GM18517 (cell line): ENCODE measurements at regions not wholly inside any gene's neighbourhood (a gene's known extent, or its start where the extent isn't known, plus 50 kb on each side); places are given as distances from the start of the nearest gene placed in this dataset.
"Not testable (repeated sequence)": the region's sequence is repeated elsewhere in the genome, so short reads cannot be mapped to it uniquely, and the experiment has no call there.

Source experiments
- ATAC-seq: cut with Tn5 transposase; IDR thresholded peaks from one replicate; pipeline ENCODE4 v1.9.1; 2021; ENCODE audit warnings: mild to moderate bottlenecking, moderate library complexity; ENCODE audit not compliant: unreplicated experiment

- ATAC-seq = no peak
Measured at GRCh38 chr5:156219483-156220005, 107.4 kb upstream of the SGCD start.

DNA sequence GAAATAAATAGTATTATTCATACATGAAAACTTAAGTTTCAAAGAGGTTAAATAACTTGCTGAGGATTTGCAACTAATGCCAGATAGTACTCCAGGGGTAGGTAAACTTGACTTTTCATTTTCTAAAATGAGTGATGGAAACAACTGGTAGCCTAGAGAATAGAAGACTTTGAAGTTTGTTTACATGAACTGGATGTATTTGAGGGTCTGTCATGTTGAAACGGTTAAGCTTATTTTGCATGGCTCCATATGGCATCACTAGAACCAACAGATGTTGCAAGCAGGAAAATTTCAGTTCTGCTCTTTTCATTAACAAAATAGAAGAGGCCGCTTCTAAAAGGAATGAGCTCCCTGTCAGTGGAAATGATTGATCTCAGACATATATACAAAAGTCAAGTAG lies 105.1 kb upstream of the SGCD start:
- ATAC-seq = no peak

- no peak for ATAC-seq
Measured at GRCh38 chr5:156223547-156223946, 103.4 kb upstream of the SGCD start.

GRCh38 chr5:156226485-156226884 lies 100.5 kb upstream of the SGCD start:
- not testable (repeated sequence) for ATAC-seq

- no peak for ATAC-seq
Measured at GRCh38 chr5:156230887-156231286, 96.1 kb upstream of the SGCD start.

GRCh38 chr5:156232251-156232869 lies 94.6 kb upstream of the SGCD start:
- no peak for ATAC-seq

DNA sequence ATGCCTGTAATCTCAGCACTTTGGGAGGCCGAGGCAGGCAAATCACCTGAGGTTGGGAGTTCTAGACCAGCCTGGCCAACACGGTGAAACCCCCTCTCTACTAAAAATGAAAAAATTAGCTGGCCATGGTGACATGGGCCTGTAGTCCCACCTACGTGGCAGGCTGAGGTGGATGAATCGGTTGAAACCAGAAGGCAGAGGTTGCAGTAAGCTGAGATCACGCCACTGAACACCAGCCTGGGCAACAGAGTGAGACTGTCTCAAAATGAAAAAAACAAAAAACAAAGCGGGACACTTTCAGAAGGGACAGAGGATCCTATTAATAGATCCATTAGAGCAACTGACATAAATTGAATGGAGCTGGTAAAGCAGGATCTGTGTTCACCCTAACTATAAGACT lies 89.6 kb upstream of the SGCD start:
- ATAC-seq = no peak

GRCh38 chr5:156239800-156240199 lies 87.2 kb upstream of the SGCD start:
- ATAC-seq = no peak

DNA sequence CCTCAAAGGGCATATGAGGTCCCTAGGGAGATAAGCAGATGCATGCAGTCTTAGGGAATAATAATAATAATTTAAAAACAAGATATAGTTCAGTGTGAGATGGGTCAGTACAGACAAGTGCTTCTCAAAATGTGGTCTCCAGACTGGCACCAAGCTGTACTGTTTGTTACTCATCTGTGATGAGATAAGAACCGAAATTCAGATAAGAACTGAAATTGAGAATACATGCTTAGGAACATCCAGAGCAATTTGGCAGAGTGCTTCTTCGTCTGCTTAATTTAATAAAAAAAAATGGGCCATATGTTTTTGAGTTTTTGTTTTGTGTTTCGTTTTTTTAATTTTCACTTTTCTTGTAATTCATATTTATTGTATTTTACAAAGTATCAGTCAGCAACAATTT lies 86.5 kb upstream of the SGCD start:
- ATAC-seq = no peak

- ATAC-seq = no peak
Measured at GRCh38 chr5:156241266-156241665, 85.7 kb upstream of the SGCD start.

DNA sequence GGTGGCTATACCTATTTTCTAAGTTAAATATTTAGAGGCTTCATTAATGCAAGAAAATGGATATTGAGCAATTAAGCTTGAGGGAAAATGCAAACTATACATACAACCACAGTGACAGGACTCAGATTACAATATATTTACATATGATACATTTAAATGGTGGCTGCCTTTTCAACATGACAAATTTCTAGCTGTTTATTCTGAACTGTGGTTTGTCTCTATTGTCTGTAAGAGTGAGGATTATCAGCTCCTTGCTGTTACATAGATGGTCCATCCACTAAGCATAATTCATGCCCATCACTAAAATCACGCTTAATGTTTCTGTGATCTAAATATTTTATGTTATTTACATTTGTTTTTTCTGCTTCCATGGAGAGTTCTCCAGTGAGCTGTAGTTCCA lies 81.1 kb upstream of the SGCD start:
- no peak for ATAC-seq

- no peak for ATAC-seq
Measured at GRCh38 chr5:156251076-156251475, 75.9 kb upstream of the SGCD start.

DNA sequence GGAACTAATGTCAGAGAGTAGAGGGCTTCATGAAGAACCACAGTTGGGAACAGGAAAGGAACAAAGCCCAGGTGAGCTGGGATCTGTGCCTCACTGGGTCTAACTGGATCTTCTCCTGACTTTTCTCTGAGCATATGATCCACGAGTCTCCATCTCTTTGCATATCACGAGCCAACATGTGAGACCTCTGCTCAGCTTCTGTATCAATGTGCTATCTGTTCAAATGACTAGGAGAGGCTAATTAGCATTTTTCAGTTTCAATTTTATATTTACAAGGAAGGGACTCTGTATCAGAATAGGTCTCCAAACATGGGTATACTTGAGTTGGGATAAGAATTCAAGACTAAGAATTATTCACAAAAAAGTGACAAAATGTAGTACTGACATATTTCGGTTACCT lies 73.8 kb upstream of the SGCD start:
- ATAC-seq = no peak

- ATAC-seq = no peak
Measured at GRCh38 chr5:156254196-156254595, 72.8 kb upstream of the SGCD start.

GRCh38 chr5:156256642-156257041 lies 70.3 kb upstream of the SGCD start:
- no peak for ATAC-seq

DNA sequence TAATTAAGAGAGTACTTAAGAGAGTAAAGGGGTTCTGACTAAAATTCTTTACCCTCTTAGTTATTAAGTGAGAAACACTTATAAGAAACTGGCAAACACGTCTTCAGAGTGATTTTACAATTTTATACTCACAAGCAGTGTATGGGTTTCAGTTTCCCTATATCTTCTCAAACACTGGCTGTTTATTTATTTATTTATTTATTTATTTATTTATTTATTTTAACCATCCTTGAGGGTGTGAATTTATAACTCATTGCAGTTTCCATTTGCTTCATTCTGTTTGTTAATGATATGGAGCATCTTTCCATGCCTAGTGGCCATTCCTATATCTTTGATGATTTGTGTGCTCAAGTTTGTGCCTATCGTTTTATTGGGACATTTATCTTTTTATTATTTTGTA lies 68.0 kb upstream of the SGCD start:
- ATAC-seq = no peak

DNA sequence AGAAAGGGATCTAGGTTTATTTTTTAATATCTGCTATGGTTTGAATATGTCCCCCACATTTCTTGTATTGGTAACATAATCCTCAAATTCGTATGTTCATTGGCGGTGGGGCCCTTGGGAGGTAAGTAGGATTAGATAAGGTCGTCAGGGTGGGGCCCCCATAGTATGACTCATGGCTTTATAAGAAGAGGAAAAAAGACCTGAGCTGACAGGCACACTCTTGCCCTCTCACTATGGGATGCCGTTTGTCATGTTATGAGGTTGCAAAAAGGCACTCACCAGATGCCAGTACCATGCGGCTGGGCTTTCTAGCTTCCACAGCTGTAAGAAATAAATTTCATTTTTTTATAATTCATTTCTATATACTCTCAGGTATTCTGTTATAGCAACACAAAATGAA lies 67.3 kb upstream of the SGCD start:
- no peak for ATAC-seq

- ATAC-seq = no peak
Measured at GRCh38 chr5:156261275-156261939, 65.6 kb upstream of the SGCD start.

DNA sequence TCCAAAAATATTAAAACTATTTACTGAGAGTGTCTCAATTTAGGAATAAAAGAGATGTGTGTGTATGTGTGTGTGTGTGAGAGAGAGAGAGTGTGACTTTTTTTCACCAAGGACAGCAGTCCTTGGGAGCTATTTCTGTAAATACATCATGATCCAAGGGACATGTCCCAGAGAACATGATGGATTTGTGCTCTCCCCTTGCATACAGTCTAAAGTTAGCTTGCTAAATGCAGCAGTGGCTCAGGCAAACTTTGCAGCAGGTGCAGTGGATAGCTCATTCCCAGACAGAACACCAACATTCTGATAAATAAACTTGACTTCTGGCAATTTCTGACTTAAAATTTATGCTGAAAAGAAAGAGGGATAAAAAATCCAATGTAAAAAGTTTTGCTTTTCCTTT lies 55.4 kb upstream of the SGCD start:
- ATAC-seq = no peak

DNA sequence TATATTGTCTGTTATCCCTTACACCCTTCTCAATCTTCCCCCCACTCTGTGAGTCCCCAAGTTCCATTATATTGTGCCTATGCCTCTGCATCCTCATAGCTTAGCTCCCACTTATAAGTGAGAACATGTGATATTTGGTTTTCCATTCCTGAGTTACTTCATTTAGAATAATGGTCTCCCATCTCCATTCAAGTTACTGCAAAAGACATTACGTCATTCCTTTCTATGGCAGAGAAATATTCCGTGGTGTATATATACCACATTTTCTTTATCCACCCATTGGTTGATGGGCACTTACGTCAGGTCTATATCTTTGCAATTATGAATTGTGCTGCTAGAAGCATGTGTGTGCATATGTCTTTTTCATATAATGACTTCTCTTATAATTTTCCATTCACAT lies 54.8 kb upstream of the SGCD start:
- ATAC-seq = no peak

- ATAC-seq = no peak
Measured at GRCh38 chr5:156273325-156273724, 53.6 kb upstream of the SGCD start.

DNA sequence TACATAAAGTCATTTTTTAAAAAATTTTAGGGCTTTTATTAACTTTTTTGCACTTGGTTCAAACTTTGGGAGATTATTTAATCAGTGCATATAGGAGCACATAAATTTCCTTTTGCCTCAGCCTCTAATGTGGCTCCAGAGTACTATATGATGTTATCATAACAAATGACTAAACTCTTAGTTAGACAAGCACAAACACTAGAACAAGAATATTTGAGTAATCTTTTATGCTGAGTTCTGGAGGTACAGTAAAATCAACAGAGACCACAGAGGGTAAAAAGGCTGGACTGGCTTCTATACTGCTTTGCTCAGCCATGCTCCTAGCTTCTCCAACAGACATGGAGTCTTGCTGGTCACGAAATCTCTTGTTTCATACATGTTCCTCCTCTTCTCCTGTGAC lies 52.5 kb upstream of the SGCD start:
- no peak for ATAC-seq
